Naive thymus-derived CD4-positive, alpha-beta T cell (primary cell): ENCODE measurements at regions not wholly inside any gene's neighbourhood (a gene's known extent, or its start where the extent isn't known, plus 50 kb on each side); places are given as distances from the start of the nearest gene placed in this dataset.

Source experiments
- ATAC-seq: fragments of 150-1000 bp; cut with Tn5 transposase; 2 replicates; pipeline ENCODE4 v1.10.0; 2021; ENCODE audit warnings: mild to moderate bottlenecking, moderate library complexity
- CTCF ChIA-PET: fragments of 350-600 bp; sonication (Branson Sonifier 250); formaldehyde crosslinking; loops from one replicate; lab custom pipeline; 2021; ENCODE audit warnings: antibody characterized with exemption; lab: Charles Lee
- POLR2A ChIA-PET: fragments of 350-600 bp; sonication (Branson Sonifier 250); formaldehyde crosslinking; loops from one replicate; lab custom pipeline; 2021; ENCODE audit warnings: antibody characterized with exemption, inconsistent platforms; lab: Charles Lee
- DNase-seq, 9 donors: peaks; one replicate each; pipeline versions ENCODE4 v3.0.0 to v3.0.0-alpha.2; 2020 to 2022; ENCODE audit warnings: mixed read lengths in 1 of 9
- H3K27ac ChIP-seq: one replicate; pipeline ENCODE4 v1.7.0; 2013; ENCODE audit warnings: mild to moderate bottlenecking, low read depth, low read length, moderate library complexity
- H3K27me3 ChIP-seq, 2 donors: one replicate each; pipeline ENCODE4 v1.7.0; 2013; ENCODE audit warnings: low read length in 2 of 2, mild to moderate bottlenecking in 2 of 2, moderate library complexity in 2 of 2; ENCODE audit not compliant: control insufficient read depth in 2 of 2, insufficient read depth in 2 of 2
- H3K36me3 ChIP-seq, 3 experiments: 1 replicate in 2 of 3; 2 replicates in 1 of 3; pipeline ENCODE4 v1.7.0; 2013; ENCODE audit warnings: low read length in 3 of 3, mild to moderate bottlenecking in 3 of 3, moderate library complexity in 1 of 3; ENCODE audit not compliant: insufficient read depth in 3 of 3, control insufficient read depth in 2 of 3
- H3K4me1 ChIP-seq, 2 donors: one replicate each; pipeline ENCODE4 v1.7.0; 2013; ENCODE audit warnings: low read length in 2 of 2, mild to moderate bottlenecking in 2 of 2, moderate library complexity in 1 of 2; ENCODE audit not compliant: control insufficient read depth in 2 of 2, insufficient read depth in 2 of 2
- H3K4me3 ChIP-seq: 2 replicates; pipeline ENCODE4 v1.7.0; 2013; ENCODE audit warnings: mild to moderate bottlenecking, low read length
- H3K9me3 ChIP-seq, 3 experiments: 1 replicate in 2 of 3; 2 replicates in 1 of 3; pipeline ENCODE4 v1.7.0; 2013; ENCODE audit warnings: low read length in 3 of 3; ENCODE audit not compliant: control insufficient read depth in 2 of 3
- H3K27ac Mint-ChIP-seq, 9 donors: one replicate each; pipeline ENCODE4 v1.8.0; 2020 to 2022; ENCODE audit warnings: mixed read lengths in 9 of 9, mild to moderate bottlenecking in 8 of 9, moderate library complexity in 5 of 9, inconsistent platforms in 2 of 9
- H3K27me3 Mint-ChIP-seq, 5 donors: one replicate each; pipeline ENCODE4 v1.8.0; 2021 to 2022; ENCODE audit warnings: mixed read lengths in 5 of 5, mild to moderate bottlenecking in 1 of 5
- H3K36me3 Mint-ChIP-seq, 5 donors: one replicate each; pipeline ENCODE4 v1.8.0; 2020 to 2022; ENCODE audit warnings: mixed read lengths in 5 of 5, mild to moderate bottlenecking in 3 of 5, inconsistent platforms in 1 of 5
- H3K4me1 Mint-ChIP-seq, 7 donors: one replicate each; pipeline ENCODE4 v1.8.0; 2020 to 2022; ENCODE audit warnings: mixed read lengths in 7 of 7, mild to moderate bottlenecking in 3 of 7, inconsistent platforms in 1 of 7
- H3K4me3 Mint-ChIP-seq, 10 donors: one replicate each; pipeline ENCODE4 v1.8.0; 2020 to 2022; ENCODE audit warnings: mild to moderate bottlenecking in 10 of 10, mixed read lengths in 10 of 10, moderate library complexity in 6 of 10, inconsistent platforms in 2 of 10
- H3K9me3 Mint-ChIP-seq, 11 donors: one replicate each; pipeline ENCODE4 v1.8.0; 2020 to 2022; ENCODE audit warnings: mixed read lengths in 11 of 11, mild to moderate bottlenecking in 4 of 11, inconsistent platforms in 1 of 11, moderate library complexity in 1 of 11
- intact Hi-C, 2 donors: fragments of 100-400 bp; cut with micrococcal nuclease; formaldehyde crosslinking; loops; one replicate each; pipeline ENCODE4 v1.15.1; 2023

GRCh38 chr5:44011518-44011917 is 377.7 kb downstream of the FGF10 start:
- Mint-ChIP-seq H3K9me3 (peaks cover 6 to 29% (median 11%) of the 10 kb centered on the region in 11 donors), H3K27ac (no peak overlapping the region), H3K27me3 (no peaks in the 10 kb centered on the region), H3K36me3 (no peaks in the 10 kb centered on the region), H3K4me1 (no peaks in the 10 kb centered on the region), H3K4me3 (no peak overlapping the region)
- Histone ChIP-seq H3K27ac (no peak overlapping the region), H3K27me3 (no peaks in the 10 kb centered on the region), H3K9me3 (no peaks in the 10 kb centered on the region), H3K4me3 (no peak overlapping the region), H3K4me1 (no peaks in the 10 kb centered on the region), H3K36me3 (no peaks in the 10 kb centered on the region)
- intact Hi-C loops, result no loop called here
- ATAC-seq (no peak), DNase-seq (no peak)
- POLR2A ChIA-PET, result no interaction called here
- CTCF ChIA-PET, result no interaction called here

GRCh38 chr5:44002381-44002901 is 386.8 kb downstream of the FGF10 start:
- POLR2A ChIA-PET, result no interaction called here
- CTCF ChIA-PET, result no interaction called here

DNA sequence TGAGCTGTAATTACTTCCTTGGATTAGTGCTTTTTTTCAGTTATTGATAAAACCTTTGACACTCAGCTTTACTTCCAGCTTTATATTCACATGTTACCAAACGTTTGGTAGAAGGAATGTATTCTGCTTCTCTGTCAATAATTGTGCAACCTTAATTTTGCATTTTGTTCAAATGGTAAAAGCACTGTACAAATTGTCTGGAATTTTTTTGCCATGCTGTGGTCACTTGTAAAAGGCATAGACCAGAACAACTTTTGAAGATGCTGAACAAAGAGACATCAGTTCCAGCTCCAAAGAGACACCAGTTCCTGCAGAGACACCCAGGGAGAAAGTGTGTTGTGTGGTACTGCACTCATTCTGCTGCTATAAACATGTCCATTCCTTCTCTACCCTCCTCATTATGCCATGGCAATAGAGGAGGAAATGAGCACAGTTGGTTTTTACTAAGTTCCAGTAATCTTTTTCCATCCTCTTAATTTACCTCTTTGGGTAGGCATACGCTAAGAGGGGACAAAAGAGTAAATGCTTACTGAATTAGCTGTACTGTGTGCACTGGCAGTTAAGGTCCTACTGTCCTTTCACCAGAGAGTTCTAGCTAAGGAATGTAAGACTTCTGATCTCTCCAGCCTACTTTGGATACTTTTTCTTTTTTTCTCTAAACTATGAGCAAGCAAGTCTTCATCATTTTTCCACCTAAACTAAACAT is 387.4 kb downstream of the FGF10 start:
- Mint-ChIP-seq H3K27ac (no peak overlapping the region), H3K4me3 (no peak overlapping the region), H3K4me1 (no peaks in the 10 kb centered on the region), H3K9me3 (peaks cover 0 to 16% (median 5%) of the 10 kb centered on the region in 11 donors), H3K27me3 (no peaks in the 10 kb centered on the region), H3K36me3 (no peaks in the 10 kb centered on the region)
- H3K9me3 ChIP-seq, result no peaks in the 10 kb centered on the region
- no peaks in the 10 kb centered on the region for H3K4me1 ChIP-seq
- H3K4me3 ChIP-seq, result no peak overlapping the region
- DNase-seq, result no peak
- no peaks in the 10 kb centered on the region for H3K27me3 ChIP-seq
- POLR2A ChIA-PET, result no interaction called here
- CTCF ChIA-PET, result no interaction called here
- H3K27ac ChIP-seq, result no peak overlapping the region
- intact Hi-C loops, result no loop called here
- H3K36me3 ChIP-seq, result no peaks in the 10 kb centered on the region
- no peak for ATAC-seq

More at GRCh38 chr5:44002381-44002901, 386.8 kb downstream of the FGF10 start:
- DNase-seq, result no peak
- no peak overlapping the region for H3K4me3 Mint-ChIP-seq
- Histone ChIP-seq H3K36me3 (no peaks in the 10 kb centered on the region), H3K27me3 (no peaks in the 10 kb centered on the region), H3K27ac (no peak overlapping the region), H3K4me1 (no peaks in the 10 kb centered on the region), H3K4me3 (no peak overlapping the region), H3K9me3 (no peaks in the 10 kb centered on the region)
- no peak for ATAC-seq
- H3K9me3 Mint-ChIP-seq, result peaks cover 0 to 14% (median 5%) of the 10 kb centered on the region in 11 donors
- H3K4me1 Mint-ChIP-seq, result no peaks in the 10 kb centered on the region
- no peak overlapping the region for H3K27ac Mint-ChIP-seq
- no peaks in the 10 kb centered on the region for H3K27me3 Mint-ChIP-seq
- intact Hi-C loops, result no loop called here
- no peaks in the 10 kb centered on the region for H3K36me3 Mint-ChIP-seq

- Histone ChIP-seq H3K4me3 (no peak overlapping the region), H3K9me3 (no peaks in the 10 kb centered on the region), H3K27ac (no peak overlapping the region), H3K36me3 (no peaks in the 10 kb centered on the region), H3K27me3 (no peaks in the 10 kb centered on the region), H3K4me1 (no peaks in the 10 kb centered on the region)
- DNase-seq (no peak), ATAC-seq (no peak)
- ChIA-PET CTCF (no interaction called here), POLR2A (no interaction called here)
- no peaks in the 10 kb centered on the region for H3K27me3 Mint-ChIP-seq
- no peaks in the 10 kb centered on the region for H3K36me3 Mint-ChIP-seq
- intact Hi-C loops, result no loop called here
- no peak overlapping the region for H3K4me3 Mint-ChIP-seq
- no peak overlapping the region for H3K27ac Mint-ChIP-seq
- no peaks in the 10 kb centered on the region for H3K4me1 Mint-ChIP-seq
- H3K9me3 Mint-ChIP-seq, result peaks cover 0 to 13% (median 6%) of the 10 kb centered on the region in 11 donors
Observed at GRCh38 chr5:44001236-44001635, 388.0 kb downstream of the FGF10 start.

DNA sequence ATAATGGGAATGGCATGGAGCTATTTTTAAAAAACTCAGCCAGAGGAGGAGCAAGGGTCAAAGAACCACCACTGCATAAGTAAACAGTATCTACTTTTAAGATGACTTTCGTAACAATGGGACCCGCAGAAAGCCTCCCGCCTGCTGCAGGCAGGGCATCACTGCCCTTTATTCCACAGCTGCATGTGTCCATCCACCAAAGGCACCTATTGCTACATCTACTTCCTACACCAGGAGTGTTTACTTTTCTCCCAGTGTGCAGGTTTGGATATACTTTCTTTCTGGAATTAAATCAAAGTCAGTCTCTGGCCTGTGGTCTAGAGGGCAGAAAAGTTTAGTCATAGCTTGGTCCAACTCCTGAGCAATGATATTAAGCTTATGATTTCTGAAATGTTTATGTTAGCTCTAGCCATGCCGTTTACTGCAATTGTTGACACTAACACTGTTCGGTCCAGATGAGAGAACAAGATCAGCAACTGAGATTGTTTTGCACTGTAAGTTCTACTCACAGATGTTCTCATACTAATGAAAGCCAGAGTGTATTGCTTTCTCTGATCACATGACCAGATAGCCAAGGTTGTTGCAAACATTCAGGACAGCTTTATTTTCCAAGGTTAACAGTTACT is 391.5 kb downstream of the FGF10 start:
- H3K27me3 ChIP-seq, result no peaks in the 10 kb centered on the region
- H3K36me3 Mint-ChIP-seq, result no peaks in the 10 kb centered on the region
- H3K27ac Mint-ChIP-seq, result no peak overlapping the region
- H3K27me3 Mint-ChIP-seq, result no peaks in the 10 kb centered on the region
- POLR2A ChIA-PET, result no interaction called here
- intact Hi-C loops, result no loop called here
- no peak overlapping the region for H3K4me3 ChIP-seq
- no peak overlapping the region for H3K4me3 Mint-ChIP-seq
- ATAC-seq (no peak), DNase-seq (no peak)
- H3K9me3 ChIP-seq, result no peaks in the 10 kb centered on the region
- peaks cover 0 to 7% (median 3%) of the 10 kb centered on the region in 11 donors for H3K9me3 Mint-ChIP-seq
- no peaks in the 10 kb centered on the region for H3K4me1 Mint-ChIP-seq
- H3K36me3 ChIP-seq, result no peaks in the 10 kb centered on the region
- H3K27ac ChIP-seq, result no peak overlapping the region
- CTCF ChIA-PET, result no interaction called here
- H3K4me1 ChIP-seq, result no peaks in the 10 kb centered on the region

- POLR2A ChIA-PET, result no interaction called here
- DNase-seq, result no peak
- no peaks in the 10 kb centered on the region for H3K36me3 Mint-ChIP-seq
Observed at GRCh38 chr5:43996221-43996620, 393.0 kb downstream of the FGF10 start.

GRCh38 chr5:43994352-43994708 is 391.4 kb downstream of the NNT start:
- CTCF ChIA-PET, result no interaction called here
- Mint-ChIP-seq H3K27me3 (no peaks in the 10 kb centered on the region), H3K4me1 (no peaks in the 10 kb centered on the region), H3K27ac (no peak overlapping the region), H3K9me3 (peaks cover 0 to 6% (median 2%) of the 10 kb centered on the region in 11 donors), H3K4me3 (no peak overlapping the region), H3K36me3 (no peaks in the 10 kb centered on the region)
- no peaks in the 10 kb centered on the region for H3K4me1 ChIP-seq
- no peak overlapping the region for H3K27ac ChIP-seq
- H3K27me3 ChIP-seq, result no peaks in the 10 kb centered on the region
- no peak overlapping the region for H3K4me3 ChIP-seq
- no peaks in the 10 kb centered on the region for H3K36me3 ChIP-seq
- ATAC-seq (no peak), DNase-seq (no peak)
- no peaks in the 10 kb centered on the region for H3K9me3 ChIP-seq
- POLR2A ChIA-PET, result no interaction called here
- intact Hi-C loops, result no loop called here

More at GRCh38 chr5:43996221-43996620, 393.0 kb downstream of the FGF10 start:
- Mint-ChIP-seq H3K9me3 (peaks cover 0 to 7% (median 2%) of the 10 kb centered on the region in 11 donors), H3K27ac (no peak overlapping the region), H3K4me3 (no peak overlapping the region), H3K4me1 (no peaks in the 10 kb centered on the region), H3K27me3 (no peaks in the 10 kb centered on the region)
- H3K4me1 ChIP-seq, result no peaks in the 10 kb centered on the region
- no peaks in the 10 kb centered on the region for H3K36me3 ChIP-seq
- no peak for ATAC-seq
- no peaks in the 10 kb centered on the region for H3K9me3 ChIP-seq
- intact Hi-C loops, result no loop called here
- H3K27ac ChIP-seq, result no peak overlapping the region
- H3K4me3 ChIP-seq, result no peak overlapping the region
- H3K27me3 ChIP-seq, result no peaks in the 10 kb centered on the region
- CTCF ChIA-PET, result no interaction called here
